Endometrium (tissue), 2 donors: ENCODE measurements at regions not wholly inside any gene's neighbourhood (a gene's known extent, or its start where the extent isn't known, plus 50 kb on each side); places are given as distances from the start of the nearest gene placed in this dataset.
"Not testable (repeated sequence)": the region's sequence is repeated elsewhere in the genome, so short reads cannot be mapped to it uniquely, and the experiment has no call there.

Experiments
- FAIRE-seq: peaks from 2 replicates; lab custom pipeline; 2012; peaks lifted over from hg19 to GRCh38; lab: Jason Lieb, UNC
- donor health status: control.
- donor health status: control.

GRCh38 chr1:83468336-83468735 lies 530.6 kb downstream of the TTLL7 start:
- not testable (repeated sequence) for FAIRE-seq

- FAIRE-seq = not testable (repeated sequence)
Observed at GRCh38 chr1:83457735-83458248, 541.1 kb downstream of the TTLL7 start.

- not testable (repeated sequence) for FAIRE-seq
Observed at GRCh38 chr1:83457281-83457680, 541.7 kb downstream of the TTLL7 start.

- FAIRE-seq = not testable (repeated sequence)
Observed at GRCh38 chr1:83455753-83456152, 543.2 kb downstream of the TTLL7 start.

- FAIRE-seq = not testable (repeated sequence)
Observed at GRCh38 chr1:83445873-83446272, 553.1 kb downstream of the TTLL7 start.

- FAIRE-seq = not testable (repeated sequence)
Observed at GRCh38 chr1:83442412-83442811, 556.5 kb downstream of the TTLL7 start.

- FAIRE-seq = not testable (repeated sequence)
Observed at GRCh38 chr1:83440586-83440985, 558.3 kb downstream of the TTLL7 start.

GRCh38 chr1:83440021-83440420 lies 558.9 kb downstream of the TTLL7 start:
- FAIRE-seq = not testable (repeated sequence)

GRCh38 chr1:83438316-83438715 lies 560.6 kb downstream of the TTLL7 start:
- peak; percentile 59 for FAIRE-seq

- not testable (repeated sequence) for FAIRE-seq
Observed at GRCh38 chr1:83435336-83435735, 563.6 kb downstream of the TTLL7 start.

GRCh38 chr1:83427566-83427965 lies 571.4 kb downstream of the TTLL7 start:
- FAIRE-seq = peak; percentile 89

GRCh38 chr1:83423382-83423781 lies 575.5 kb downstream of the TTLL7 start:
- not testable (repeated sequence) for FAIRE-seq

GRCh38 chr1:83418558-83418957 lies 580.4 kb downstream of the TTLL7 start:
- FAIRE-seq = no peak

- not testable (repeated sequence) for FAIRE-seq
Observed at GRCh38 chr1:83413839-83414107, 585.2 kb downstream of the TTLL7 start.

GRCh38 chr1:83410746-83411413 lies 588.1 kb downstream of the TTLL7 start:
- peak; percentile 98 for FAIRE-seq

- FAIRE-seq = not testable (repeated sequence)
Observed at GRCh38 chr1:83406693-83407371, 592.1 kb downstream of the TTLL7 start.

- not testable (repeated sequence) for FAIRE-seq
Observed at GRCh38 chr1:83405789-83406188, 593.1 kb downstream of the TTLL7 start.

GRCh38 chr1:83403500-83403899 lies 595.4 kb downstream of the TTLL7 start:
- not testable (repeated sequence) for FAIRE-seq

GRCh38 chr1:83401146-83401545 lies 597.8 kb downstream of the TTLL7 start:
- FAIRE-seq = not testable (repeated sequence)

- not testable (repeated sequence) for FAIRE-seq
Observed at GRCh38 chr1:83400173-83400572, 598.8 kb downstream of the TTLL7 start.

- not testable (repeated sequence) for FAIRE-seq
Observed at GRCh38 chr1:83398125-83398524, 600.8 kb downstream of the TTLL7 start.

GRCh38 chr1:83395130-83395529 lies 603.8 kb downstream of the TTLL7 start:
- peak; percentile 15 for FAIRE-seq

- peak; percentile 45 for FAIRE-seq
Observed at GRCh38 chr1:83386946-83387345, 612.0 kb downstream of the TTLL7 start.

GRCh38 chr1:83383107-83383506 lies 615.8 kb downstream of the TTLL7 start:
- FAIRE-seq = not testable (repeated sequence)
